ENCODE measurements at regions not wholly inside any gene's neighbourhood (a gene's known extent, or its start where the extent isn't known, plus 50 kb on each side); places are given as distances from the start of the nearest gene placed in this dataset.

DNA sequence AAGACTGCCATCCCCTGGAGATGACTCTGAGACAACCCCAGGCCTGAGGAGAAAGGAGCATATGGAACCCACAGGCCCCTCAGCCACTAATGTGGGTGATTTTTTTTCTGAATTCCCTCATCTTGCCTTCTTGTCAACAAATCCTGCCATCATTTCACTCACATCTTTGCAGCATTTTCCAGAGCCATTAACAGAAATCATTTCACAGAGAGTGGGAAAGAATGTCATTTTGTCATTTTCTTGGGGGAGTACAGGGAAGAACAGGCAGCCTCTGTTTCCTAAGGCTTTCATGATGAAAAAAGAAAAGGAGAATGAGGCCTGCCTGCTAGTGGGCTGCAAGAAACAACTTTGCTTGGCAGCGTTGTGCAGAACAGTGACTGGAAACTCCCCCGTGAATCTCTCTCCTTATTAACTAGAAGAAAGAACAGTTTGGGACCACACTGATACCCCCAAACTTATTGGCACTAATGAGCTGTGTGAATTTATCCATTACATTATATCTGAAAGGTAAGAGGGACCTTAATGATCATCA lies 1464.6 kb upstream of the CELF4 start:
- POLR2A ChIA-PET (ENCODE audit: partially characterized antibody): no interaction called here
- Histone ChIP-seq H3K36me3 (ENCODE audit: control insufficient read depth in 2 of 4, insufficient read depth in 4 of 4, low read length in 3 of 4) (no peaks in the 10 kb centered on the region), H3K23me2 (ENCODE audit: low read depth, low read length) (no peaks in the 10 kb centered on the region), H3K23ac (ENCODE audit: insufficient read length) (no peak overlapping the region), H2BK120ac (replicated peaks; ENCODE audit: low read depth, low read length) (no peak overlapping the region), H2BK15ac (ENCODE audit: low read length) (no peak overlapping the region), H2BK20ac (ENCODE audit: low read length) (no peak overlapping the region), H2BK12ac (ENCODE audit: low read depth, low read length) (no peak overlapping the region), H2AK5ac (ENCODE audit: low read depth, low read length) (no peak overlapping the region), H3K18ac (ENCODE audit: extremely low read depth, low read length) (no peak overlapping the region), H3K27ac (ENCODE audit: low read depth, low read length) (no peak overlapping the region), H4K8ac (ENCODE audit: extremely low read depth, insufficient read depth, low read length) (no peak overlapping the region), H3K4ac (replicated peaks; ENCODE audit: insufficient read length, low read depth, low read length) (no peak overlapping the region), H3K4me3 (ENCODE audit: extremely low read depth in 1 of 4, insufficient read depth in 2 of 4, low read depth in 3 of 4, low read length in 4 of 4) (no peak overlapping the region), H3K14ac (ENCODE audit: insufficient read length) (no peak overlapping the region), H3K56ac (replicated peaks; ENCODE audit: insufficient read length, low read depth, low read length) (no peak overlapping the region), H3K4me1 (replicated peaks in 1 of 4; ENCODE audit: control insufficient read depth in 3 of 4, insufficient read depth in 4 of 4, low read length in 3 of 4) (no peaks in the 10 kb centered on the region), H3K9me3 (ENCODE audit: insufficient read depth in 2 of 2, low read depth in 1 of 2, low read length in 1 of 2) (no peaks in the 10 kb centered on the region), H2BK5ac (ENCODE audit: low read depth, low read length) (no peak overlapping the region), H3K4me2 (ENCODE audit: insufficient read depth in 1 of 2, low read depth in 2 of 2, low read length in 2 of 2) (no peak overlapping the region), H4K20me1 (replicated peaks in 1 of 2; ENCODE audit: control insufficient read depth in 1 of 2, insufficient read depth in 2 of 2, low read length in 2 of 2) (no peaks in the 10 kb centered on the region), H2AFZ (ENCODE audit: low read length) (no peak overlapping the region), H3K79me1 (ENCODE audit: low read depth, low read length) (no peaks in the 10 kb centered on the region), H3K9ac (replicated peaks in 1 of 4; ENCODE audit: extremely low read depth in 1 of 4, low read depth in 3 of 4, low read length in 3 of 4) (no peak overlapping the region), H3K79me2 (ENCODE audit: control insufficient read depth in 1 of 2, insufficient read depth in 2 of 2, low read length in 2 of 2) (no peaks in the 10 kb centered on the region), H3K27me3 (replicated peaks in 1 of 4; ENCODE audit: control insufficient read depth in 3 of 4, extremely low read depth in 1 of 4, insufficient read depth in 3 of 4, low read length in 3 of 4) (no peaks in the 10 kb centered on the region), H4K5ac (ENCODE audit: insufficient read length, low read depth, low read length) (no peak overlapping the region), H4K91ac (replicated peaks; ENCODE audit: insufficient read length, low read length) (no peak overlapping the region)
- FAIRE-seq: no peak
- no peak for TF ChIP-seq SP1 (IDR thresholded peaks at IDR 0.05; ENCODE audit: low read depth, low read length)
- DNase-seq (ENCODE audit: low read depth in 1 of 2, low spot score in 2 of 2): no peak
- 95% methylated on average over 2 of the region's 2 CpGs; no CpG with 5 or more reads in 1 of the 2 experiments for WGBS, 2 experiments (ENCODE audit: extremely low coverage in 1 of 2, insufficient coverage in 1 of 2, insufficient read length in 1 of 2, insufficient replicate concordance in 2 of 2, low coverage in 1 of 2, low lambda C conversion rate in 2 of 2, missing lambda C conversion rate in 1 of 2)
- CTCF ChIA-PET (ENCODE audit: partially characterized antibody): interaction anchor here (0.6 kb wide), 1 partner anchor 8 kb away, joined by 3 read pairs; no protein-coding TSS in a partner anchor

Data from H1 (cell line).